ENCODE measurements at regions not wholly inside any gene's neighbourhood (a gene's known extent, or its start where the extent isn't known, plus 50 kb on each side); places are given as distances from the start of the nearest gene placed in this dataset.

GRCh38 chrX:10983526-10983925, 127.6 kb upstream of the HCCS start:
- TF ChIP-seq CTCF (IDR thresholded peaks at IDR 0.05) = no peak
- H3K4me1 Mint-ChIP-seq (ENCODE audit: low read depth) = peaks cover 13% of the 10 kb centered on the region
- no peak overlapping the region for H3K4me3 Mint-ChIP-seq (ENCODE audit: unreplicated experiment)
- no peak overlapping the region for H3K27ac Mint-ChIP-seq (ENCODE audit: unreplicated experiment)
- no peaks in the 10 kb centered on the region for H3K27me3 Mint-ChIP-seq (ENCODE audit: low read depth)
- peaks cover 23% of the 10 kb centered on the region for H3K9me3 Mint-ChIP-seq (ENCODE audit: low read depth)
- no peaks in the 10 kb centered on the region for H3K36me3 Mint-ChIP-seq (ENCODE audit: low read depth)
- DNase-seq (ENCODE audit: low spot score) = no peak

GRCh38 chrX:10984213-10984612, 126.9 kb upstream of the HCCS start:
- Mint-ChIP-seq H3K27me3 (ENCODE audit: low read depth) (no peaks in the 10 kb centered on the region), H3K4me1 (ENCODE audit: low read depth) (peaks cover 15% of the 10 kb centered on the region)
- TF ChIP-seq CTCF (IDR thresholded peaks at IDR 0.05) = no peak

GRCh38 chrX:10986616-10987015, 124.5 kb upstream of the HCCS start:
- DNase-seq (ENCODE audit: low spot score) = no peak
- Mint-ChIP-seq H3K4me1 (ENCODE audit: low read depth) (peaks cover 18% of the 10 kb centered on the region), H3K27me3 (ENCODE audit: low read depth) (no peaks in the 10 kb centered on the region), H3K4me3 (ENCODE audit: unreplicated experiment) (no peak overlapping the region), H3K27ac (ENCODE audit: unreplicated experiment) (no peak overlapping the region), H3K36me3 (ENCODE audit: low read depth) (no peaks in the 10 kb centered on the region), H3K9me3 (ENCODE audit: low read depth) (peaks cover 19% of the 10 kb centered on the region)
- TF ChIP-seq CTCF (IDR thresholded peaks at IDR 0.05) = no peak

More at GRCh38 chrX:10984213-10984612, 126.9 kb upstream of the HCCS start:
- Mint-ChIP-seq H3K36me3 (ENCODE audit: low read depth) (no peaks in the 10 kb centered on the region), H3K9me3 (ENCODE audit: low read depth) (peaks cover 20% of the 10 kb centered on the region), H3K27ac (ENCODE audit: unreplicated experiment) (no peak overlapping the region), H3K4me3 (ENCODE audit: unreplicated experiment) (no peak overlapping the region)
- no peak for DNase-seq (ENCODE audit: low spot score)

GRCh38 chrX:10988653-10989052, 122.5 kb upstream of the HCCS start:
- DNase-seq (ENCODE audit: low spot score) = no peak
- Mint-ChIP-seq H3K9me3 (ENCODE audit: low read depth) (peaks cover 22% of the 10 kb centered on the region), H3K36me3 (ENCODE audit: low read depth) (no peaks in the 10 kb centered on the region), H3K27me3 (ENCODE audit: low read depth) (no peaks in the 10 kb centered on the region), H3K4me3 (ENCODE audit: unreplicated experiment) (no peak overlapping the region), H3K27ac (ENCODE audit: unreplicated experiment) (no peak overlapping the region), H3K4me1 (ENCODE audit: low read depth) (peaks cover 15% of the 10 kb centered on the region)
- TF ChIP-seq CTCF (IDR thresholded peaks at IDR 0.05) = no peak

GRCh38 chrX:10989386-10989785, 121.7 kb upstream of the HCCS start:
- no peak for DNase-seq (ENCODE audit: low spot score)
- no peak for TF ChIP-seq CTCF (IDR thresholded peaks at IDR 0.05)
- Mint-ChIP-seq H3K9me3 (ENCODE audit: low read depth) (peaks cover 22% of the 10 kb centered on the region), H3K4me3 (ENCODE audit: unreplicated experiment) (no peak overlapping the region), H3K27ac (ENCODE audit: unreplicated experiment) (no peak overlapping the region), H3K27me3 (ENCODE audit: low read depth) (no peaks in the 10 kb centered on the region), H3K36me3 (ENCODE audit: low read depth) (no peaks in the 10 kb centered on the region), H3K4me1 (ENCODE audit: low read depth) (peaks cover 15% of the 10 kb centered on the region)
